RWPE1 (cell line): ENCODE measurements at regions not wholly inside any gene's neighbourhood (a gene's known extent, or its start where the extent isn't known, plus 50 kb on each side); places are given as distances from the start of the nearest gene placed in this dataset.
"Not testable (repeated sequence)": the region's sequence is repeated elsewhere in the genome, so short reads cannot be mapped to it uniquely, and the experiment has no call there.

Experiments
- CTCF ChIA-PET: fragments of 350-600 bp; sonication (Branson Sonifier 250); formaldehyde crosslinking; extraction: SDS; loops from one replicate; lab custom pipeline; 2021; lab: Yijun Ruan, JAX
- POLR2A ChIA-PET: fragments of 400-600 bp; formaldehyde crosslinking; extraction: SDS; loops from one replicate; lab custom pipeline; 2020; ENCODE audit warnings: antibody characterized with exemption; ENCODE audit not compliant: low non-redundant PET; lab: Yijun Ruan, JAX
- DNase-seq: peaks from one replicate; pipeline ENCODE4 v3.0.0; 2012; ENCODE audit warnings: low spot score
- H3K27ac ChIP-seq: fragments of 450-650 bp; 2 replicates; pipeline ENCODE4 v1.5.1; 2017
- TF ChIP-seq, protein P1 (sequence below): fragments of 450-650 bp; conservative IDR thresholded peaks from 2 replicates; pipeline ENCODE4 v1.5.1; 2017; ENCODE audit warnings: low read depth, mild to moderate bottlenecking

DNA sequence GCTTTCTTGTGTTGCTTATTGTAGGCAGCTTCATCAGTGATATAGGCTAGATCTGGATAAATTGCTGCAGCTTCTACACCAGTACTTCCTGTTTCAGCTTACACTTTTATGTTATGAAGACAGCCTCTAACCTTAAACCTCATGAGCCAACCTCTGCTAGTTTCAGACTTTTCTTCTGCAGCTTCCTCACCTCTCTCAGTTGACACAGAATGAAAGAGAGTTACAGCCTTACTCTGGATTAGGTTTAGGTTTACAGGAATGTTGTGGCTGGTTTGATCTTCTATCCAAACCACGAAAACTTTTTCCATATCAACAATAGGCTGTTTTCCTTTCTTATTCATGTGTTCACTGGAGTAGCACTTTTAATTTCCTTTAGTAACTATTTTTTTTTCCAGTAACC, 76.9 kb upstream of the RNPC3 start:
- ChIA-PET CTCF (interaction anchor here (1.3 kb wide), 1 partner anchor 12 kb away, joined by 3 read pairs; no protein-coding TSS in a partner anchor), POLR2A (no interaction called here)

DNA sequence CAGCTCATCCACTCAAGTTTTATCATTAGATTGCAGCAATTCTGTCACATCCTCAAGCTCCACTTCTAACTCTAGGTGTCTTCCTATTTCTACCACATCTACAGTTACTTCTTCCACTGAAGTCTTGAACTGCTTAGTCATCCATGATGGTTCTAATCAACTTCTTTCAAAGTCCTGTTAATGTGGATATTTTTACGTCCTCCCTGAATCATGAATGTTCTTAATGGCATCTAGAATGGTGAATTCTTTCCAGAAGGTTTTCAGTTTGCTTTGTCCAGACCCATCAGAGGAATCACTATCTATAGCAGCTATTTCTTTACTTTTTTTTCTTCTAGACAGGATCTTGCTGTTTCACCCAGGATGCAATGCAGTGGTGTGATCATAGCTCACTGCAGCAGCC, 78.0 kb upstream of the RNPC3 start:
- ChIA-PET POLR2A (no interaction called here), CTCF (interaction anchor here (0.5 to 1.3 kb wide), 2 partner anchors 13 to 75 kb away, joined by 3 read pairs; no protein-coding TSS in a partner anchor)
- H3K27ac ChIP-seq, result no peak overlapping the region
- DNase-seq, result no peak
- TF ChIP-seq, protein P1, sequence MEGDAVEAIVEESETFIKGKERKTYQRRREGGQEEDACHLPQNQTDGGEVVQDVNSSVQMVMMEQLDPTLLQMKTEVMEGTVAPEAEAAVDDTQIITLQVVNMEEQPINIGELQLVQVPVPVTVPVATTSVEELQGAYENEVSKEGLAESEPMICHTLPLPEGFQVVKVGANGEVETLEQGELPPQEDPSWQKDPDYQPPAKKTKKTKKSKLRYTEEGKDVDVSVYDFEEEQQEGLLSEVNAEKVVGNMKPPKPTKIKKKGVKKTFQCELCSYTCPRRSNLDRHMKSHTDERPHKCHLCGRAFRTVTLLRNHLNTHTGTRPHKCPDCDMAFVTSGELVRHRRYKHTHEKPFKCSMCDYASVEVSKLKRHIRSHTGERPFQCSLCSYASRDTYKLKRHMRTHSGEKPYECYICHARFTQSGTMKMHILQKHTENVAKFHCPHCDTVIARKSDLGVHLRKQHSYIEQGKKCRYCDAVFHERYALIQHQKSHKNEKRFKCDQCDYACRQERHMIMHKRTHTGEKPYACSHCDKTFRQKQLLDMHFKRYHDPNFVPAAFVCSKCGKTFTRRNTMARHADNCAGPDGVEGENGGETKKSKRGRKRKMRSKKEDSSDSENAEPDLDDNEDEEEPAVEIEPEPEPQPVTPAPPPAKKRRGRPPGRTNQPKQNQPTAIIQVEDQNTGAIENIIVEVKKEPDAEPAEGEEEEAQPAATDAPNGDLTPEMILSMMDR, result no peak

More for the DNA sequence above, 76.9 kb upstream of the RNPC3 start:
- no peak overlapping the region for H3K27ac ChIP-seq
- no peak for DNase-seq
- TF ChIP-seq, protein P1, result no peak

DNA sequence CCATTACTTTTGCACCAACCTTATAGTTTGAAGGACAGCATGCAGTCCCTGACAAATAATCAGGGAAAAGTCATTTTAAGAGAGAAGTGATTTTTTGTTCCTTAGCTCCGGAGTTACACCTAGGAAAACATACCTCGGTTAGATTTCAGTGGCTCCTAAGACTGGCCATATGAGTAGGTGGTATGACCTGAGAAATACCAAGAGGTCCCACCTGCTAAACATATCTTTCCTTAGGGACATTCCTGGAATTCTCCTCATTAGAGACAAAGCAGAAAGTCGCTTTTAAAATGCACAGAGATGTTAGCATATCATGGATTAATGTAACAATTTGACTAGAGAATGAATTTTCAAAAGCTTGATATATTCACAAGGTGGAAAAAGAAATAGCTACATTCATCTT, 84.2 kb upstream of the RNPC3 start:
- H3K27ac ChIP-seq, result no peak overlapping the region
- DNase-seq, result no peak
- ChIA-PET POLR2A (no interaction called here), CTCF (interaction anchor here (0.6 kb wide), 1 partner anchor 1660 kb away, joined by 5 read pairs; no protein-coding TSS in a partner anchor)
- TF ChIP-seq, protein P1, result no peak

DNA sequence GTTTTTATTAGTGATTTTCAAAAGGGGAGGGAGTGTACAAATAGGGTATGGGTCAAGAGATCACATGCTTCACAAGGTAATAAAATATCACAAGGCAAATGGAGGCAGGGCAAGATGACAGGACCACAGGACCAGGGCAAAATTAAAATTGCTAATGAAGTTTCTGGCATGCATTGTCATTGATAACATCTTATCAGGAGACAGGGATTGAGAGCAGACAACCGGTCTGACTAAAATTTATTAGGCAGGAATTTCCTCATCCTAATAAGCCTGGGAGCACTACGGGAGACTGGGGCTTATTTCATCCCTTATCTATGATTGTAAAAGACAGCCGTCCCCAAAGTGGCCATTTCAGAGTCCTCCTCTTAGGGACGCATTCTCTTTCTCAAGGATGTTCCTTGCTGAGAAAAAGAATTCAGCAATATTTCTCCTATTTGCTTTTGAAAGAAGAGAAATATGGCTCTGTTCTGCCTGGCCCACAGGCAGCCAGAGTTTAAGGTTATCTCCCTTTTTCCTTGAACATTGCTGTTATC, 88.9 kb upstream of the RNPC3 start:
- POLR2A ChIA-PET, H3K27ac ChIP-seq, DNase-seq: not testable (repeated sequence)
- CTCF ChIA-PET, result interaction anchor here (0.7 kb wide), 1 partner anchor 1501 kb away, joined by 5 read pairs; no protein-coding TSS in a partner anchor

DNA sequence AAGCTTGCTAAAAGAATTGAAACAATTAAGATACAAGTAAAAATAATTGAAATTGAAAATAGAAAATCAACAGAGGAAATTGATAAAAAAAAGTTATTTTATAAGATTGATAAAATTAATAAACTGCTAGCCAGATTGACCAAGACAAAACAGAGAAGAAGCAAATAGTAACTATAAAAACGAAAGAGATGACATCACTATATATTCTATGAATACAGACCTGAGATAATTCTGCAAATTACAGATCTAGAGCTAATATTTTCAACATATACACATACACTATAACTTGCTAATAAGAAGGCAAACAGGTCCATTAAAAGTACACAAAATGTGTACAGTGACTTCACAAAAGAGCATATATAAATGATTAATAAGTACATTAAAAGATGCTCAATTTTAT, 90.1 kb upstream of the RNPC3 start:
- CTCF ChIA-PET, result no interaction called here
- POLR2A ChIA-PET, result no interaction called here
- no peak overlapping the region for H3K27ac ChIP-seq
- no peak for DNase-seq
- TF ChIP-seq, protein P1, result no peak

DNA sequence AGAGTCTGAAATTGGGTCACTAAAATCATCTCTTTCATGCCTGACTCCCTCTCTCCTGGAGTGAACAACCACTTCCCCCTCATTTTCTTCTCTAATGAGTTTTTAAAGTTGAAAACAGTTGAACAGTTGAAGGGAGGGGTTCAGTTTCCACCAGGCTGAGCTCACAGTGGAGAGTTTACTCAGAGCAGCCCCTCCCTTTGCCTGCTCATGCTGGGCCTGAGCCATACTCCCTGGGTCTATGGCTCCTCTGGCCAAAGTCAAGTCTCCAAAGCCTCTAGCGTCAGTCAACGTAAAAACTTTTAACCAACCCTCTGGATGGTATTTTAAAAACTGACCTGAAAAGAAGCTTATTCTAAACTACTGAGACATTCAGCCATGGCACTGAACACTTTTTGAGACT, 100.8 kb upstream of the RNPC3 start:
- H3K27ac ChIP-seq, result no peak overlapping the region
- CTCF ChIA-PET, result no interaction called here
- no peak for DNase-seq
- TF ChIP-seq, protein P1, result no peak
- POLR2A ChIA-PET, result no interaction called here

DNA sequence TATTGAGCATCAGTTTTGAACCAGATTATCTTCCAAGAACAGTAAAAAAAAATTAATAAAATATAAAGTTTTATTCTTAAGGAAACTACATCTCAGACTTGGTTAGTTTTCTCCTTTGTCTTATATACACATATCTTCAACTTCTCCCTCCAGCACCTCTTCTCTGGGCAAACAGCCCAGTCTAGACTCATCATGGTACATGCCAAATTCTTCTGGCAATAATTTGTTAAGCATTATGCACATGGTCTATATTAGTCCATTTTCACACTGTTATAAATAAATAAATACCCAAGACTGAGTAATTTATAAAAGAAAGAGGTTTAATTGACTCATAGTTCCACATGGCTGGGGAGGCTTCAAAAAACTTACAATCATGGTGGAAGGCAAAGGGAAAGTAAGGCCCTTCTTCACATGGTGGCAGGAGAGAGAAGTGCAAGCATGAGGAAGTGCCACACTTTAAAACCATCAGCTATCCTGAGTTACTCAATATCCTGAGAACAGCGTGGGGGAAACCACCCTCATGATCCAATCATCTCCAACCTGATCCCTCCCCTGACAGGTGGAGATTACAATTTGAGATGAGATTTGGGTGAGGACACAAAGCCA, 108.7 kb upstream of the RNPC3 start:
- TF ChIP-seq, protein P1, result no peak
- no peak for DNase-seq
- ChIA-PET CTCF (no interaction called here), POLR2A (no interaction called here)
- no peak overlapping the region for H3K27ac ChIP-seq
